ENCODE measurements at regions not wholly inside any gene's neighbourhood (a gene's known extent, or its start where the extent isn't known, plus 50 kb on each side); places are given as distances from the start of the nearest gene placed in this dataset.

GRCh38 chr5:13328316-13328715, 616.2 kb downstream of the DNAH5 start:
- DNase-seq = no peak

- DNase-seq = no peak
These were observed 618.7 kb downstream of the DNAH5 start for GRCh38 chr5:13325765-13326164.

GRCh38 chr5:13322769-13323168, 621.7 kb downstream of the DNAH5 start:
- DNase-seq = no peak

GRCh38 chr5:13317654-13318053, 626.8 kb downstream of the DNAH5 start:
- DNase-seq = no peak

GRCh38 chr5:13316176-13316575, 628.3 kb downstream of the DNAH5 start:
- no peak for DNase-seq

- DNase-seq = no peak
These were observed 637.0 kb downstream of the DNAH5 start for GRCh38 chr5:13307480-13307879.

- no peak for DNase-seq
These were observed 641.0 kb downstream of the DNAH5 start for GRCh38 chr5:13303445-13303844.

- DNase-seq = no peak
These were observed 665.7 kb downstream of the DNAH5 start for GRCh38 chr5:13278811-13279210.

GRCh38 chr5:13278148-13278547, 666.3 kb downstream of the DNAH5 start:
- DNase-seq = no peak

GRCh38 chr5:13276156-13276555, 668.3 kb downstream of the DNAH5 start:
- no peak for DNase-seq

- DNase-seq = no peak
These were observed 680.8 kb downstream of the DNAH5 start for GRCh38 chr5:13263701-13264100.

- no peak for DNase-seq
These were observed 691.4 kb downstream of the DNAH5 start for GRCh38 chr5:13253111-13253510.

- DNase-seq = no peak
These were observed 691.8 kb downstream of the DNAH5 start for GRCh38 chr5:13252699-13253098.

- DNase-seq = no peak
These were observed 692.7 kb downstream of the DNAH5 start for GRCh38 chr5:13251623-13252376.

GRCh38 chr5:13250464-13251291, 693.8 kb downstream of the DNAH5 start:
- no peak for DNase-seq

GRCh38 chr5:13249854-13250253, 694.6 kb downstream of the DNAH5 start:
- no peak for DNase-seq

GRCh38 chr5:13248253-13248652, 696.2 kb downstream of the DNAH5 start:
- DNase-seq = no peak

GRCh38 chr5:13246053-13246452, 698.4 kb downstream of the DNAH5 start:
- no peak for DNase-seq

GRCh38 chr5:13244151-13244550, 700.3 kb downstream of the DNAH5 start:
- DNase-seq = no peak

- DNase-seq = no peak
These were observed 717.0 kb downstream of the DNAH5 start for GRCh38 chr5:13227513-13227912.

GRCh38 chr5:13218518-13218917, 726.0 kb downstream of the DNAH5 start:
- DNase-seq = no peak

- DNase-seq = no peak
These were observed 726.9 kb downstream of the DNAH5 start for GRCh38 chr5:13217636-13218035.

GRCh38 chr5:13215806-13216205, 728.7 kb downstream of the DNAH5 start:
- no peak for DNase-seq

GRCh38 chr5:13215370-13215769, 729.1 kb downstream of the DNAH5 start:
- DNase-seq = no peak

Data from NCI-H2227 treated with DMSO at 0.1 percent for 48 hours (cell line).